ENCODE measurements at regions not wholly inside any gene's neighbourhood (a gene's known extent, or its start where the extent isn't known, plus 50 kb on each side); places are given as distances from the start of the nearest gene placed in this dataset.

DNA sequence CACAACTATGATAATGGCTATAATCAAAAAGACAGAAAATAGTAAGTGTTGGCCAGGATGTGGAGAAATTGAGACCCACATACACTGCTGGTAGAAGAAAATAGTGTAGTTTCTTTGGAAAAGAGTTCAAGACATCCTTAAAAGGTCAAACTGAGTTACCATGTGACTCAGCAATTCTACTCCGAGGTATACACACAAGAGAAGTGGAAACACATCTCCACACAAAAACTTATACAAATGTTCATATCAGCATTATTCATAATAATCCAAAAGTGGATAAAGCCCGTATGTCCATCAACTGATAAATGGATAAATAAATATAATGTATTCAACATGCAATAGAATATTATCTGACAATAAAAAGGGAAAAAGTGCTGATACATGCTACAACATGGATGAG is 532.2 kb downstream of the NR2F1-AS1 start:
- Mint-ChIP-seq H3K36me3 (no peaks in the 10 kb centered on the region), H3K27me3 (ENCODE audit: low read depth in 3 of 3) (peaks cover 0 to 4% (median 0%) of the 10 kb centered on the region in 3 donors), H3K4me1 (no peaks in the 10 kb centered on the region)

GRCh38 chr5:93044859-93045666 is 536.0 kb downstream of the NR2F1-AS1 start:
- no peaks in the 10 kb centered on the region for H3K36me3 Mint-ChIP-seq
- no peaks in the 10 kb centered on the region for H3K27me3 Mint-ChIP-seq (ENCODE audit: low read depth in 3 of 3)
- no peaks in the 10 kb centered on the region for H3K4me1 Mint-ChIP-seq
- no peak for DNase-seq
- H3K4me3 Mint-ChIP-seq, result no peak overlapping the region
- H3K9me3 Mint-ChIP-seq, result peaks cover 0 to 2% (median 0%) of the 10 kb centered on the region in 6 donors
- no peak overlapping the region for H3K27ac Mint-ChIP-seq

More for the DNA sequence above, 532.2 kb downstream of the NR2F1-AS1 start:
- no peak for DNase-seq
- H3K27ac Mint-ChIP-seq, result no peak overlapping the region
- no peak overlapping the region for H3K4me3 Mint-ChIP-seq
- no peaks in the 10 kb centered on the region for H3K9me3 Mint-ChIP-seq

DNA sequence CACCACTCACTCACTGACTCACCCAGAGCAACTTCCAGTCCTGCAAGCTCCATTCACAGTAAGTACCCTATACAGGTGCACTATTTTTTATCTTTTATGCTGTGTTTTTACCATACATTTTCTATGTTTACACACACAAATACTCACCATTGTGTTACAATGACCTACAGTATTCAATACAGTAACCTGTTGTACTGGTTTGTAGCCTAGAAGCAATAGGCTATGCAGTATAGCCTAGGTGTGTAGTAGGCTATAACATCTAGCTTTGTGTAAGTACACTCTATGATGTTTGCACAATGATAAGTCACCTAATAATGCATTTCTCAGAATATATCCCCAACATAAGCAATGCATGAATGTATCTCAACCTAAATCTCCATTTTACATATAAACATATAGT is 541.1 kb downstream of the NR2F1-AS1 start:
- H3K36me3 Mint-ChIP-seq, result no peaks in the 10 kb centered on the region
- no peak overlapping the region for H3K27ac Mint-ChIP-seq
- no peak for DNase-seq
- no peak overlapping the region for H3K4me3 Mint-ChIP-seq
- H3K9me3 Mint-ChIP-seq, result peaks cover 1 to 15% (median 3%) of the 10 kb centered on the region in 6 donors
- no peaks in the 10 kb centered on the region for H3K27me3 Mint-ChIP-seq (ENCODE audit: low read depth in 3 of 3)
- H3K4me1 Mint-ChIP-seq, result no peaks in the 10 kb centered on the region

DNA sequence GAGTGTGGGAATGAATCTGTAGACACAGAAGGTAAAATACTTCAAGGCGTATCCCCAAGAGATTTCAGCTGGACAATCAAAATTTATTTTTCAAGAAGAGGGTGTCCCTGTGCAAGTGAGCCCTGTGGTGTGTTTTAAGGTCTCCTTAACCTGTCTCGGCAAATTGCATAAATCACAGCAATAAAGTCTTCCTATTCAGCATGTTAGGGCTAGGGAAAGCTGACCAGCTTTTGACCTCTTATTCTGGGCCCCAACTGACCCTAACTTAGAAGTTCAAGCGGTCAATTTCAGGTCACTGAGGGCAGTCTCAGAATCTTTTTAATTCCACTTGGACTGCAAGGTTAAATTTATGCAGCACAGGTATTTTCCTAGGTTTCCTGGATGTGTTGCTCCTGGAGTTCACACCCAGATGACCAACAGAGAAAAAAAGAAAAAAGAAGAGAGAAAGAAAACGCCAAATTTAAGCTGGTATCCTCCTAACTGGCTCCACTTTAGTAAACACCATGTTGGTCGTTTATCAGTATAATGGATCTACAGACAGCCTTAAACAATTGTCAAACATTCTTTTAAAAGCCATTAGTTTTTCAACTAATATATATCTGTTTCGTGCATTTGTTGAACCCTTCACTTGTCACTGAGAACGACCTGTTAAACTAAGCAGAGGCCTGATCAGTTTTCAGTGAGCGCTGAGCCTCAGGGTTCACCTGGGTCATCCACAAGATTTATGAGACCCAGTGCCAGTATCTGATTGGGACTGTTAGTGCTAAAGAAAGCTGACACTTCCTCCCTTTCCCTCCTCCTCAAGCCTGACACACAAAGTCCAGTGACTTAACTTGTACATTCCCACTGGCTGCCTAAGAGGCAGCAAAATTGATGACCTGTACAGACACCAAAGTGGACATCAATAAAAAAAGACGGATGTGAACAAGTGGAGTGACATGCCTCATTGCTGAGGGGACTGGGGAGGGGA is 546.1 kb downstream of the NR2F1-AS1 start:
- H3K9me3 Mint-ChIP-seq, result peaks cover 0 to 15% (median 5%) of the 10 kb centered on the region in 6 donors
- no peak overlapping the region for H3K27ac Mint-ChIP-seq
- no peak overlapping the region for H3K4me3 Mint-ChIP-seq

DNA sequence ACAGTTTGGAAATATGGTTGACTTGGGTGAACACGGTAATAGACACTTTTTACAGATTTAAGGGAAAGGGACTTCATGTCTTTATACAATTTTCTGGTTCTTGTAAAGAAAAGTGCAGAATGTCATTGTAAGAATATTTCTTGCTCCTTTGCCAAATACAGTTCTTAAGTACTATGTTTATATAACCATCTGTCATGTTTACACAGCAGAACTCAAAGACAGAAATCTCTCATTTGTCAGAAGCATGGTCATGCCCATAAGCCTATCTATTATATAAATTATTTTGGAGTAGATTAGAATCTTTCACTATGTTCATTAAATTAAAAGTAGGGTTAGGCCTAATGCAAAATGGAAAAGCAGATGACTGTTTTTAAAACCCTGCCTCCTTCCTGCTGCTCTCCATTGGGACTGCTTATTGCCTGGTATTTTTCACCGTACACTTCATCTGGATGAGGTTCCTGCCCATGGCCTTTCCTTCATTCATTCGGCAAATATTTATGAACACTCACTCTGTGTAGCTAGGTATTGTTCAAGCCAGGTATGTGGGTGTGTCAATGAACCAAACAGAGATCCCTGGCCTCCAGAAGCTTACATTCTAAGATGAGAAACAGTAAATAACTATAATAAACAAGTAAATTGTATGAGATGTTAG is 558.1 kb downstream of the NR2F1-AS1 start:
- H3K27ac Mint-ChIP-seq, result no peak overlapping the region
- H3K4me1 Mint-ChIP-seq, result no peaks in the 10 kb centered on the region
- peaks cover 0 to 2% (median 0%) of the 10 kb centered on the region in 3 donors for H3K27me3 Mint-ChIP-seq (ENCODE audit: low read depth in 3 of 3)
- H3K36me3 Mint-ChIP-seq, result no peaks in the 10 kb centered on the region
- no peak overlapping the region for H3K4me3 Mint-ChIP-seq
- DNase-seq, result no peak
- peaks cover 3 to 28% (median 9%) of the 10 kb centered on the region in 6 donors for H3K9me3 Mint-ChIP-seq

More for the DNA sequence above, 546.1 kb downstream of the NR2F1-AS1 start:
- H3K36me3 Mint-ChIP-seq, result no peaks in the 10 kb centered on the region
- H3K27me3 Mint-ChIP-seq (ENCODE audit: low read depth in 3 of 3), result peaks cover 0 to 3% (median 2%) of the 10 kb centered on the region in 3 donors
- H3K4me1 Mint-ChIP-seq, result no peaks in the 10 kb centered on the region
- no peak for DNase-seq

DNA sequence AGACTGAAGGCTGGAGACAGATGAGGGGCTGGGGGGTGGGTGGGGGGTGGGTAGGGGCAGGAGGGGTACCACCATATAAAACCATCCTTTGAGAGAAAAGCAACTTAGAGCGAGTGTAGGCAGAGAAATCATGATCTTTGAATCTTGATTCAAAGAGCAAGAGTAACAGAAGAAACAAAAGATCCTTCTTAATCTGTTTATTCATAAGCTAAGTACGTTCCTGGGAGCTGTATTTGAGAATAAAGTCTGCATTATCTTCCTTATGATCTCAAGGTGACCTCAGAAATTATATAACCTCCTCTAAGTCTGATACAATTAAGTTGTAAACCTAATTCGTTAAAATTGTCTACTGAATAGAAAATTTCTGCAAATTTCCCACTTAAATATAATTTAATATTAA is 558.8 kb downstream of the NR2F1-AS1 start:
- H3K27ac Mint-ChIP-seq, result no peak overlapping the region
- H3K4me3 Mint-ChIP-seq, result no peak overlapping the region
- H3K9me3 Mint-ChIP-seq, result peaks cover 3 to 28% (median 9%) of the 10 kb centered on the region in 6 donors
- H3K27me3 Mint-ChIP-seq (ENCODE audit: low read depth in 3 of 3), result peaks cover 0 to 2% (median 0%) of the 10 kb centered on the region in 3 donors
- no peaks in the 10 kb centered on the region for H3K36me3 Mint-ChIP-seq
- H3K4me1 Mint-ChIP-seq, result no peaks in the 10 kb centered on the region
- no peak for DNase-seq

DNA sequence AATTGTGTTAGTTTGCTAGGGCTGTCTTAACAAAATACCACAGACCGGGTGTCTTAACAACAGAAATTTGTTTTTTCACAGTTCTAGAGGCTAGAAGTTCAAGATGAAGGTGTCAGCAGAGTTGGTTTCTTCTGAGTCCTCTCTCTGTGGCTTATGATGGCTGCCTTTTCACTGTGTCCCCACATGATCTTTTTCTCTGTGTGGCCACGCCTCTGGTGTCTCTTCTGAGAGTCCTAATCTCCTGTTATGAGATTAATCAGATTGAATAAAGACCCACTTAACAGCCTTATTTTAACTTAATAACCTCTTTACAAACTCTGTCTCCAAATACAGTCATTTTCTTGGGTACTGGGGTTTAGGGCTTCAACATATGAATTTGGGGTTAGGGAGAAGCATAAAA is 561.1 kb downstream of the NR2F1-AS1 start:
- no peaks in the 10 kb centered on the region for H3K4me1 Mint-ChIP-seq

DNA sequence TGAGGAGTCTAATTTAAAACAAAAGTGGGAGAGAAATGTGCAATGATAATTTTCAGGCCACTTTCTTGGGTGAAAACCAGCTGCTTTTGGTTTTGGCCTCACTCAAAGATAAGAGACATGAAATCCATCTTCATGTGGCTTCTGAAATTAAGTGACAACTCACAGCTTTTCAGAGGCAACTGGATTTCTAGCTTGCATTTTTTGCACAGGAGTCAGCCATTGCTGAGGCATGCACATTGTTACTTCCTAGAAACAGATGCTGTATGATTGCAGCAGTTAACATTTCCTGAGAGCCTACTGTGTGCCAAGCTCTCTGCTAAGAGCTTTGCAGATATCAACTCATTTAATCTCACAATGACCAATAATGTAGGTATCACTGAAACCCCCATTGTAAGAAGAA is 562.6 kb downstream of the NR2F1-AS1 start:
- no peak overlapping the region for H3K27ac Mint-ChIP-seq
- DNase-seq, result no peak
- no peak overlapping the region for H3K4me3 Mint-ChIP-seq
- peaks cover 2 to 27% (median 8%) of the 10 kb centered on the region in 6 donors for H3K9me3 Mint-ChIP-seq
- no peaks in the 10 kb centered on the region for H3K27me3 Mint-ChIP-seq (ENCODE audit: low read depth in 3 of 3)
- no peaks in the 10 kb centered on the region for H3K36me3 Mint-ChIP-seq
- no peaks in the 10 kb centered on the region for H3K4me1 Mint-ChIP-seq

More for the DNA sequence above, 561.1 kb downstream of the NR2F1-AS1 start:
- DNase-seq, result no peak
- H3K4me3 Mint-ChIP-seq, result no peak overlapping the region
- H3K36me3 Mint-ChIP-seq, result no peaks in the 10 kb centered on the region
- H3K27ac Mint-ChIP-seq, result no peak overlapping the region
- H3K9me3 Mint-ChIP-seq, result peaks cover under 1 to 24% (median 4%) of the 10 kb centered on the region in 6 donors
- H3K27me3 Mint-ChIP-seq (ENCODE audit: low read depth in 3 of 3), result no peaks in the 10 kb centered on the region

GRCh38 chr5:93017849-93018248 is 563.2 kb downstream of the NR2F1-AS1 start:
- DNase-seq, result no peak
- Mint-ChIP-seq H3K4me1 (no peaks in the 10 kb centered on the region), H3K27me3 (ENCODE audit: low read depth in 3 of 3) (no peaks in the 10 kb centered on the region), H3K36me3 (no peaks in the 10 kb centered on the region), H3K4me3 (no peak overlapping the region), H3K27ac (no peak overlapping the region), H3K9me3 (peaks cover 0 to 27% (median 8%) of the 10 kb centered on the region in 6 donors)

- no peak for DNase-seq
- no peaks in the 10 kb centered on the region for H3K4me1 Mint-ChIP-seq
- H3K27ac Mint-ChIP-seq, result no peak overlapping the region
- H3K9me3 Mint-ChIP-seq, result peaks cover 0 to 27% (median 8%) of the 10 kb centered on the region in 6 donors
- no peak overlapping the region for H3K4me3 Mint-ChIP-seq
- H3K36me3 Mint-ChIP-seq, result no peaks in the 10 kb centered on the region
- no peaks in the 10 kb centered on the region for H3K27me3 Mint-ChIP-seq (ENCODE audit: low read depth in 3 of 3)
These were observed 563.6 kb downstream of the NR2F1-AS1 start for GRCh38 chr5:93017376-93017775.

DNA sequence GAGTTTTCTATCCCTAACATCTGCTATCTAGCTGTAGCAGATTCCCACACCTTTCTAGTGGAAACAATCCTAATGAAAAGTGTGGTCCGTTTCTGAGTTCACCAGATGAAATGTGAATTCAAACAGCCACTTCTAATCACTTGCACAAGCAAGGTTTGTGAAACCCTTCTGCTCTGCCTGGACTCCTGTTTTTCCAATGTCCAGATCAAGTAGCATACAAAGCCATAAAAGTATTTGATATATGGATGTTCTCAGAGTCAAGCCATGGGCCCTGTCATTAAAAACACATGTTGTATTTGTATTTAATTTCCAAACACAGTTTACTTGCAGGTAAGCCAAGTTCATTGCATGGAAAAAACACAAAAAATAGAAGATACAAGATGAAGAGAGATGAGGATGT is 570.4 kb downstream of the NR2F1-AS1 start:
- DNase-seq, result no peak
- Mint-ChIP-seq H3K4me3 (no peak overlapping the region), H3K27me3 (ENCODE audit: low read depth in 3 of 3) (no peaks in the 10 kb centered on the region), H3K4me1 (no peaks in the 10 kb centered on the region), H3K9me3 (peaks cover 2 to 22% (median 6%) of the 10 kb centered on the region in 6 donors), H3K27ac (no peak overlapping the region), H3K36me3 (no peaks in the 10 kb centered on the region)

DNA sequence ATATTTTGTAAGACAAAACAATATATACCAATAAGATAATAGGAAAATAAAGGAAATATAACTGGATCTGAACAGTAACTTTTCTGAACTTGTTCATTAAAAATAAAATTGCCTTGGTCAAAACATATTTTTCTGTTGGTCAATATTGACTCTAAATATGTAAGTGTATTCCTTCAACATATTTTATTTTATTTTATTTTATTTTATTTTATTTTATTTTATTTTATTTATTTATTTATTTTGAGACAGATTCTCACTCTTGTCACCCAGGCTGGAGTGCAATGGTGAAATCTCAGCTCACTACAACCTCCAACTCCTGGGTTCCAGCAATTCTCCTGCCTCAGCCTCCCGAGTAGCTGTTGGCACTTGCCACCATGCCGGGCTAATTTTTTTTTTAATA is 571.0 kb downstream of the NR2F1-AS1 start:
- no peak overlapping the region for H3K4me3 Mint-ChIP-seq
- no peak overlapping the region for H3K27ac Mint-ChIP-seq

DNA sequence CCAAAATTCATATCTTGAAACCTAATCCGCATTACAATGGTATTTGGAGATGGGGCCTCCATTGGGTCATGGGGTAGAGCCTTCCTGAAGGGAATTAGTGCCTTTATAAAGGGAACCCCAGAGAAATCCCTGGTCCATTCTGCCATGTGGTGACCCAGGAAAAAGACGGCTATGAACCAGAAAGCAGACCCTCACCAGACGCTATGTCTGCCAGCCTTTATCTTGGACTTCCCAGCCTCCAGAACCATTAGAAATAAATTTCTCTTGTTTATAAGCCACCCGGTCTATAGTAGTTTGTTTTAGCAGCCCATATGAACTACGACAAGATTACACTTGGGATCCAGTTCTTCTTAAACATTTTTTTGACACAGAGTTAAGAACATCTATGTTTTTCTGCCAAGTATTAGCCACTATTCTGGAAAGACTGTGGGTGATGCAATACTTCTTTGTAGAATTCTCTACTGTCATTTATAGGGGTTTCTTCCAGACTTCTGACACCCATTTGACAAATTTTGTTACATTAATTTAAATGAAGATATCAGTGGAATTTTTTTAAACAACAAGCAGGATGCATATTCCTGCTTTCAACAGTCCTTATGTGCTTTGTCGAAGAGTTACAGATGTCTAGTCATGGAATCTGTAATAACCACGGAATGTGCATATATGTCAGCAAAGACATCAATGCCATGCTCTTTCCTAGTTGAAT is 572.4 kb downstream of the NR2F1-AS1 start:
- no peak overlapping the region for H3K4me3 Mint-ChIP-seq
- no peaks in the 10 kb centered on the region for H3K36me3 Mint-ChIP-seq
- H3K27ac Mint-ChIP-seq, result no peak overlapping the region
- no peak for DNase-seq
- H3K9me3 Mint-ChIP-seq, result peaks cover 0 to 20% (median 5%) of the 10 kb centered on the region in 6 donors
- H3K27me3 Mint-ChIP-seq (ENCODE audit: low read depth in 3 of 3), result no peaks in the 10 kb centered on the region
- H3K4me1 Mint-ChIP-seq, result no peaks in the 10 kb centered on the region

More for the DNA sequence above, 571.0 kb downstream of the NR2F1-AS1 start:
- H3K4me1 Mint-ChIP-seq, result no peaks in the 10 kb centered on the region
- DNase-seq, result no peak
- H3K9me3 Mint-ChIP-seq, result peaks cover 4 to 24% (median 8%) of the 10 kb centered on the region in 6 donors
- H3K27me3 Mint-ChIP-seq (ENCODE audit: low read depth in 3 of 3), result no peaks in the 10 kb centered on the region
- H3K36me3 Mint-ChIP-seq, result no peaks in the 10 kb centered on the region

Measured in immature natural killer cell (primary cell).